ENCODE measurements at regions not wholly inside any gene's neighbourhood (a gene's known extent, or its start where the extent isn't known, plus 50 kb on each side); places are given as distances from the start of the nearest gene placed in this dataset.

- TF ChIP-seq CTCF (IDR thresholded peaks at IDR 0.05) (no peak), POLR2A (IDR thresholded peaks at IDR 0.05) (no peak)
Observed at GRCh38 chr12:30548203-30548602, 147.5 kb downstream of the IPO8 start.

All from testis (tissue), 2 donors.